ENCODE measurements at regions not wholly inside any gene's neighbourhood (a gene's known extent, or its start where the extent isn't known, plus 50 kb on each side); places are given as distances from the start of the nearest gene placed in this dataset.
A peak's percentile ranks its signal among the peaks of the same experiment; 100 is the strongest.

DNA sequence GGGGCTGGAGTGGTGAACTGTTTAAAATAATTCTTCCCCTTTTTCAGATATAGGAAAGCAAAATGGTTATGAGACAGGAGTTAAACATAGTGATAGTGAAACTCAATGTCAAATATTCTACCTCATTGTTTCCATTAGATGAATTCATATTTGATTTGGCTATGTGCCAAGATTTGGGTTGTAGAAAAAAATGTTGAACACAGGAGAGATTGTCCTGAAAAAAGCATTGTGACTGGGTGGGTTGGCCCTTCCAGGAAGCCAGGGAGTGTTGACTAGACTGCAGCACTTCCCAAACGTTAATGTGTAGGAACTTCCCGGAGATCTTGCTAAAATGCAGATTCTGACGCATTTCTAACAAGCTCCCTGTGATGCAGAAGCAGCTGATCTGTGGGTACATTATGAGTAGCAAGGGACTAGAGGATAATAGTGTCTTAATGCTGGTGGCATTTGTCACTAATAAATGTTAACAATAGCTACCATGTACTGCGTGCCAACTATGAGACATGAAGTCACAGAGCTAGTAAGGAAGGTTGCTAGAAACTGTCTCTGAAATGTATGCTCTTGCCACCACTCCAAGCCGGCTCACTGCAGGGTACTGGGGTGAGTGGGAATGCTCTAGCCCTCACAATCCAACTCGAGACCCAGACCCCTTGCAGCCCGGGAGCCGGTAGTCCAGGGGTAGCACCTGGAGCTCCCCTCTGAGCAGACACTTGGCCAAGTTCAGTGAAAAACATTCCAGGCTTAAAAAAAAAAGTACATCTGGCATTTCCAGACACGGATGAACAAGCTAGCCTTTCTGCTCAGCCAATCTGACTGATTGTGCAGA is 120.6 kb downstream of the CD47 start:
- DNase-seq: no peak

DNA sequence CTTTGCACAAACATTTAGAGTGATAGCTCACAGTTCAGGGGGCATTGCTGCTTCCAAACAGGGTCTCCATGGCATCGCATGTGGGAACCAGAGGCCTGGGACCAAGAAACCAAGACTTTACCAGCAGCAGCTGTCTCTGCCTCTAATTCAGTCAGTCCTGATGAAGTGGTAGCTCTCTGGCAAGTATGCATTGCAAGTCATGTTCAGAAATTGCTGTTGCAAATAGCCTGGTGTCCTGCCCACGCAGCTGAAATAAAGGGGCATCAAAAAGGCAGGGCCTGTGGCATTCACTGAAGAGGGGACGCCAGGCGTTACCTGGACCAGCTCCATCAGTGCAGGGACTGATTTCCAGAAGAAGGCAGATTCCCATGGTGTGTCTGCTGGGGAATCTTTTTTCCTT is 121.3 kb downstream of the CD47 start:
- DNase-seq: no peak

DNA sequence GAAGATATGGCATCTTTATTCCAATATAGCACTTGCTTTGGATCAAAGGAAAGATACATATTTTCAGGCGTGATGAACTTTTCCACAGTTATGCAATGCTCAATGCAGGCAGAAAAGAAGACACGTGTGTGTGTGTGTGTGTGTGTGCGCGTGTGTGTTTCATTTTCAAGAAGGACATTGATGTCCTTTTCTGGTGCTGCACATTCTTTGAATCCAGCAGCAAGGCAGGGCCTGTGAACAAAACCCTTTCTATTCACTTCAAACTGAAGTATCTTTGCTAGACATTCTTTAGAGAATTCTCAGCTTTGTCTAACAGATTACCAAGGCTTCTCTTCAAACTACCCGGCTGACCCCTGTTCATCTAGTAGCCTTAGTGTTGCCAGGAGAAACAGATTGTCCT is 124.6 kb downstream of the CD47 start:
- no peak for DNase-seq

GRCh38 chr3:107965136-107965655 is 125.6 kb downstream of the CD47 start:
- DNase-seq: no peak

DNA sequence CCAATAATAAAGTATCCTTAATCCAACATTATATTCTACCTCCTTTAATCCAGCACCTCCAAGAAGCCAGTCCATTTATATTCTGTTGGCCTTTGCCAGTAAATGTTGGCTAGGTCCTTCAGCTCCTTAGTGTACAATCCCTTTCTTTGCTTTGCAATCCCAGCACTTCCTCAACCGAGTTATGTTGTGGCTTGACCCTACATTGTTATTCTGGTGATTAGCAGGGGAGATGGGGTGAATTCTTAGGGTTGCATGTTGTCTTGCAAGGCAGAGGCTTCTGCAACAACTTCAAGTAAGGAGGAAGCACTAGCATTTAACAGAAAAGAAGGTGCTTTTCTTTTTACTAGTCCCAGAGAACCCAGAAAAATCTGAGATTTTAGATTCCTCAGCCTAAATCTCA is 127.2 kb downstream of the CD47 start:
- no peak for DNase-seq

- no peak for DNase-seq
Measured at GRCh38 chr3:107962946-107963345, 127.9 kb downstream of the CD47 start.

DNA sequence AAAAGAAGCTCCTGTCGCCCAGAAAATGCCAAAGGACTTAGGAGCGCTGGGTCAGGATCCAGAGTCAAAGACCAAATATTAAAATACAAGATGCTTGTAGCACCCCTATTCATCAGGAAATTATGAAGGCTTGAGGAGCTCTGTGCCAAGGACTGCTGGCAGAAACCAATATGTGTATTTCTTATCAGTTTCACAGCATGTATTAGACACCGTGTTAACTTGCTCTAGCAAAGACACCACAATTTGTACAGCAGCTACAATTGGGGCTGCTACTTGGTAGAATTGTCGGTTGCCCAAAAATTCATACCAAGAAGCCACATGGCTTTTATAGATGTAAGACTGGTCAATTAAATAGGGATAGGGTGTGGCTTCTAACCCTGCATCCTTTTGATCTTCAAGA is 128.8 kb downstream of the CD47 start:
- DNase-seq: no peak

DNA sequence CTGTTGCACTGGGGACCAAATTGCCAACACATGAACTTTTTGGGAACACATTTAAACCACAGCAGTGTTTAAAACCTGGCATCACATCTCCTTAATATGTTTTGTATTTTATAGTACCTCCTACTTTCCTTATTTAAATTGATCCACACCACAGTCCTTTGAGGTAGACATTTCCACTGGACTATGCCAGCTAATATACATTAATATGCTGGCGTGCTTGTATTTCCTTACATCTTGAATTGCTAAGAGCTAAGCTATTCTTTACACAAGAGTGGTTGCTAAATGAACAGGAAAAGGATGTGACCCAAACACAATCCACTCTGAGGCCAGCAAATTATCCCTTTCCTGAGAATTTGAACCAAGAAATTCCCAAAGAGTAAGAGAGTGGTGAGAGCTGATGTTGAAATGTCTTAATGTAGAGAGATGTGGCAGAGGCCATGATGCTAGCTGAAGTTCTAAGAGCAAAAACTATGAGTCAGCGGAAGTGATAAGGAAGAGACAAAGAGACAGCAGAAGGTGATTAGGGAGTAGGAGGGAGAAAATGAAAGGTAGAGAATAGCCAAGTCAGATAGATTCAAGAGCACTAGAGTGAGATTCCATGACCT is 131.2 kb downstream of the CD47 start:
- DNase-seq: no peak

DNA sequence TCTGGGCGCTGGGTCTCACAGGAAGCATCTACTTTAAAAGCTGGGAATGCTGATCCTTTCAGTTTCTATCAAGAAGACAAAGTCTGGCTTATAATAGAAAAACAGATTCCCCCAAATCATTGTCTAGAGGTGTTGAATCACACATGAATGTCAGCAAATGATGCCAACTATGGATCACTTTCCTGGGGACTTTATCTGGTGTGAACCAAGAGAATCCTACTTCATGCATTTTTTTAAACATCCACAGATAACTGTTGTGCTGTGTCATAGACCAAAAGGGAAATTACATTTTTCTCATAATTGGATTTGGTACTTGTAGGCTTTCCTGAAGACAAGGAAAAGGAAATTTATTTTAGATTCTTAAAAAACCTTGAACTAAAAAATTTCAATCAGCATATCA is 132.7 kb downstream of the CD47 start:
- no peak for DNase-seq

- DNase-seq: no peak
Measured at GRCh38 chr3:107956991-107957900, 133.6 kb downstream of the CD47 start.

- DNase-seq: no peak
Measured at GRCh38 chr3:107954845-107955244, 136.0 kb downstream of the CD47 start.

GRCh38 chr3:107953722-107954121 is 137.1 kb downstream of the CD47 start:
- DNase-seq: no peak

GRCh38 chr3:107951126-107951525 is 139.7 kb downstream of the CD47 start:
- no peak for DNase-seq

GRCh38 chr3:107950417-107950816 is 140.4 kb downstream of the CD47 start:
- no peak for DNase-seq

DNA sequence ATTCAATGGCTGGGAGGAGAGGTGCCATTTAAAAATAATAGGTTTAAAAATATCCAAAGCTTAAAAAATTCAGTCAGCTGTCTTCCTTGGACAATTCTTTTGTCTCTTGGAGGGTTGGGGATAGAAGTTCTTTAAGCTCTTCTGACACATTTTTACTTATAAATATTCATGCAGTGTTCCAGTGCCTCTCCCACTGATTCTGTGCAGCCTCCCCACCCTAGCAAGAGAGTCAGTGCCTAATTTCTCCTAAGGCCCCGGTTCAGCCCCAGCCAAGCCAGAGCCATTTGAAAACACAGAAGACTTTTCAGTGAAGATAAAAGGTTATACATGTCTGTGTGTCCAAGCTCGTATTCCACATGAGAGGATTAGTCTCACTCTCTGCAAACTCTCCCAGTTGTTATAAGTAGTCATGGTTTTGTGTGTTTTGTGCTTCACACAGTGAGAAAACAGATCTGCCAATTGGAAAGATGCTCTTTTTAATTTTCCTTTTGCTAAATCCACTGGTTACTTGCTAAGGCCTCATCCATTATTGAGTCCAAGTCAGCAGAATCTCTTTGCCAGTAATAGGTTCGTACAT is 141.3 kb downstream of the CD47 start:
- no peak for DNase-seq

- DNase-seq: no peak
Measured at GRCh38 chr3:107947203-107947602, 143.6 kb downstream of the CD47 start.

DNA sequence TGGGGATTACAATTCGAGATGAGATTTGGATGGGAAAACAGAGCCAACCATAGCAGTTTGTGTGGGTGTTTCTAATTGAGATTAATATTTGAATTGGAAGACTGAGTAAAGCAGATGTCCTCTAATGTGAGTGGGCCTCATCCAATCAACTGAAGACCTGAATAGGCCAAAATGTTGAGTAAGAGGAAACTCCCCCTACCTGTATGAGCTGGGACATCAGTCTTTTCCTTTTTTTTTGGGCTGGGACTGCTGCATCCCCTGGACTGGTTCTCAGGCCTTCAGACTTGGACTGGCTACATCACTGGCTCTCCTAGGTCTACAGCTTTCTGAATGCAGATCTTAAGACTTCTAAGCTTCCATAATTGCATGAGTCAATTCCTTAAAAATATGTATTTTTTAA is 144.1 kb downstream of the CD47 start:
- DNase-seq: no peak

GRCh38 chr3:107945417-107946094 is 145.3 kb downstream of the CD47 start:
- DNase-seq: no peak

- no peak for DNase-seq
Measured at GRCh38 chr3:107943786-107944523, 146.9 kb downstream of the CD47 start.

GRCh38 chr3:107942951-107943749 is 147.7 kb downstream of the CD47 start:
- no peak for DNase-seq

- DNase-seq: peak in 1 of 2 donors; percentile 9
Measured at GRCh38 chr3:107942244-107942643, 148.6 kb downstream of the CD47 start.

Data from stimulated activated CD4-positive, alpha-beta T cell treated with anti-CD3 and anti-CD28 coated beads, Interleukin-2, amount 100 ng/mL, for 48 hours (primary cell).